SK-N-SH treated with all-trans-retinoic acid at 6 μM for 48 hours (cell line): ENCODE measurements at regions not wholly inside any gene's neighbourhood (a gene's known extent, or its start where the extent isn't known, plus 50 kb on each side); places are given as distances from the start of the nearest gene placed in this dataset.

Source experiments
- ATAC-seq: fragments of 200-7000 bp; cut with Tn5 transposase; 3 replicates; pipeline ENCODE4 v1.9.1; 2020; ENCODE audit warnings: mild to moderate bottlenecking, moderate library complexity
- ARNTL ChIP-seq: fragments of 450-650 bp; formaldehyde crosslinking; IDR thresholded peaks from 2 replicates; pipeline ENCODE4 v1.5.0; 2020; ENCODE audit warnings: low read depth, mild to moderate bottlenecking, moderate library complexity, borderline replicate concordance
- BACH2 ChIP-seq: fragments of 250-450 bp; sonication (Bioruptor Pico); IDR thresholded peaks from 2 replicates; pipeline ENCODE4 v1.9.0; 2021; ENCODE audit warnings: mild to moderate bottlenecking, borderline replicate concordance
- CREB5 ChIP-seq: fragments of 250-450 bp; sonication (Bioruptor Pico); IDR thresholded peaks from 2 replicates; pipeline ENCODE4 v1.5.1; 2020; ENCODE audit warnings: low read depth, mild to moderate bottlenecking, moderate library complexity
- CSDC2 ChIP-seq: fragments of 250-450 bp; sonication (Bioruptor Pico); IDR thresholded peaks from 2 replicates; pipeline ENCODE4 v1.5.0; 2020; ENCODE audit warnings: mild to moderate bottlenecking, moderate library complexity
- CSRNP3 ChIP-seq: fragments of 250-450 bp; sonication (Bioruptor Pico); IDR thresholded peaks from 2 replicates; pipeline ENCODE4 v1.5.1; 2021; ENCODE audit warnings: mild to moderate bottlenecking, moderate library complexity
- ESRRG ChIP-seq: fragments of 250-450 bp; sonication (Bioruptor Pico); IDR thresholded peaks from 2 replicates; pipeline ENCODE4 v1.6.1; 2021; ENCODE audit warnings: mild to moderate bottlenecking
- GLIS3 ChIP-seq: fragments of 250-450 bp; sonication (Bioruptor Pico); IDR thresholded peaks from 2 replicates; pipeline ENCODE4 v1.5.0; 2020; ENCODE audit warnings: mild to moderate bottlenecking, moderate library complexity
- ISL1 ChIP-seq: fragments of 250-450 bp; sonication (Bioruptor Pico); IDR thresholded peaks from 2 replicates; pipeline ENCODE4 v2.1.2; 2022; ENCODE audit warnings: mild to moderate bottlenecking, moderate library complexity
- OSR1 ChIP-seq: fragments of 250-450 bp; sonication (Bioruptor Pico); IDR thresholded peaks from 2 replicates; pipeline ENCODE4 v1.8.0; 2022; ENCODE audit warnings: moderate library complexity, mild to moderate bottlenecking, inconsistent platforms
- PATZ1 ChIP-seq: fragments of 250-450 bp; sonication (Bioruptor Pico); IDR thresholded peaks from 2 replicates; pipeline ENCODE4 v1.8.0; 2020; ENCODE audit warnings: mild to moderate bottlenecking, moderate library complexity, borderline replicate concordance
- POU6F1 ChIP-seq: fragments of 250-450 bp; sonication (Bioruptor Pico); IDR thresholded peaks from 2 replicates; pipeline ENCODE4 v1.8.0; 2021; ENCODE audit warnings: low read depth, mild to moderate bottlenecking, moderate library complexity, borderline replicate concordance
- PPARA ChIP-seq: fragments of 250-450 bp; sonication (Bioruptor Pico); IDR thresholded peaks from 2 replicates; pipeline ENCODE4 v1.5.0; 2020; ENCODE audit warnings: mild to moderate bottlenecking, borderline replicate concordance
- RARB ChIP-seq: fragments of 250-450 bp; sonication (Bioruptor Pico); IDR thresholded peaks from 2 replicates; pipeline ENCODE4 v1.8.0; 2021; ENCODE audit warnings: mild to moderate bottlenecking, moderate library complexity
- SNAI2 ChIP-seq: fragments of 250-450 bp; sonication (Bioruptor Pico); IDR thresholded peaks from 2 replicates; pipeline ENCODE4 v1.5.0; 2020; ENCODE audit warnings: mild to moderate bottlenecking, moderate library complexity
- TCF4 ChIP-seq: fragments of 250-450 bp; sonication (Bioruptor Pico); IDR thresholded peaks from 2 replicates; pipeline ENCODE4 v1.8.0; 2021; ENCODE audit warnings: mild to moderate bottlenecking, moderate library complexity, borderline replicate concordance
- TOX ChIP-seq: fragments of 250-450 bp; sonication (Bioruptor Pico); IDR thresholded peaks from 2 replicates; pipeline ENCODE4 v1.8.0; 2021; ENCODE audit warnings: mild to moderate bottlenecking, moderate library complexity, borderline replicate concordance
- TSHZ2 ChIP-seq: fragments of 250-450 bp; sonication (Bioruptor Pico); IDR thresholded peaks from 2 replicates; pipeline ENCODE4 v1.5.0; 2020; ENCODE audit warnings: mild to moderate bottlenecking, moderate library complexity
- ZC3H10 ChIP-seq: fragments of 250-450 bp; sonication (Bioruptor Pico); IDR thresholded peaks from 2 replicates; pipeline ENCODE4 v1.5.1; 2021; ENCODE audit warnings: mild to moderate bottlenecking, moderate library complexity
- ZFP3 ChIP-seq: fragments of 250-450 bp; sonication (Bioruptor Pico); IDR thresholded peaks from 2 replicates; pipeline ENCODE4 v1.5.0; 2020; ENCODE audit warnings: mild to moderate bottlenecking, moderate library complexity
- ZFP30 ChIP-seq: fragments of 450-650 bp; formaldehyde crosslinking; IDR thresholded peaks from 2 replicates; pipeline ENCODE4 v1.5.0; 2022; ENCODE audit warnings: mild to moderate bottlenecking, moderate library complexity
- ZNF565 ChIP-seq: fragments of 450-650 bp; formaldehyde crosslinking; conservative IDR thresholded peaks from 2 replicates; pipeline ENCODE4 v1.5.0; 2020; ENCODE audit warnings: low read depth, mild to moderate bottlenecking, moderate library complexity
- ZNF8 ChIP-seq: fragments of 450-650 bp; formaldehyde crosslinking; IDR thresholded peaks from 2 replicates; pipeline ENCODE4 v1.5.0; 2020; ENCODE audit warnings: mild to moderate bottlenecking, moderate library complexity

- TF ChIP-seq TCF4 (CRISPR knock-in tag) (no peak), SNAI2 (no peak), ZNF8 (no peak)
These were observed 684.6 kb downstream of the PLCL1 start (continued) for GRCh38 chr2:198488964-198489363.

GRCh38 chr2:198483051-198483450 is 678.7 kb downstream of the PLCL1 start:
- ATAC-seq, result no peak
- TF ChIP-seq CSRNP3 (CRISPR knock-in tag) (no peak), ZFP30 (no peak), PATZ1 (CRISPR knock-in tag) (no peak), TSHZ2 (CRISPR knock-in tag) (no peak), ISL1 (no peak), ARNTL (no peak), ESRRG (no peak), PPARA (no peak), CREB5 (CRISPR knock-in tag) (no peak), TCF4 (CRISPR knock-in tag) (no peak), CSDC2 (CRISPR knock-in tag) (no peak), ZFP3 (CRISPR knock-in tag) (no peak), GLIS3 (CRISPR knock-in tag) (no peak), SNAI2 (no peak), RARB (CRISPR knock-in tag) (no peak), ZNF8 (no peak)
- TF ChIP-seq, all 23 proteins: peak for 0

- no peak for TF ChIP-seq CREB5 (CRISPR knock-in tag)
- no peak for TF ChIP-seq OSR1 (CRISPR knock-in tag)
- no peak for TF ChIP-seq PPARA
- no peak for TF ChIP-seq ESRRG
- TF ChIP-seq CSDC2 (CRISPR knock-in tag), result no peak
- TF ChIP-seq SNAI2, result no peak
- no peak for TF ChIP-seq BACH2
- TF ChIP-seq TOX (CRISPR knock-in tag), result no peak
- TF ChIP-seq GLIS3 (CRISPR knock-in tag), result no peak
- TF ChIP-seq ZFP3 (CRISPR knock-in tag), result no peak
- TF ChIP-seq ZNF8, result no peak
- TF ChIP-seq TSHZ2 (CRISPR knock-in tag), result no peak
- TF ChIP-seq ZFP30, result no peak
- TF ChIP-seq POU6F1 (CRISPR knock-in tag), result no peak
- TF ChIP-seq TCF4 (CRISPR knock-in tag), result no peak
- TF ChIP-seq RARB (CRISPR knock-in tag), result no peak
- TF ChIP-seq CSRNP3 (CRISPR knock-in tag), result no peak
- TF ChIP-seq ZC3H10 (CRISPR knock-in tag), result no peak
- no peak for TF ChIP-seq ZNF565 (CRISPR knock-in tag)
- ATAC-seq, result no peak
These were observed 674.7 kb downstream of the PLCL1 start for GRCh38 chr2:198479065-198479464.
